ENCODE measurements at regions not wholly inside any gene's neighbourhood (a gene's known extent, or its start where the extent isn't known, plus 50 kb on each side); places are given as distances from the start of the nearest gene placed in this dataset.
"Not testable (repeated sequence)": the region's sequence is repeated elsewhere in the genome, so short reads cannot be mapped to it uniquely, and the experiment has no call there.

DNA sequence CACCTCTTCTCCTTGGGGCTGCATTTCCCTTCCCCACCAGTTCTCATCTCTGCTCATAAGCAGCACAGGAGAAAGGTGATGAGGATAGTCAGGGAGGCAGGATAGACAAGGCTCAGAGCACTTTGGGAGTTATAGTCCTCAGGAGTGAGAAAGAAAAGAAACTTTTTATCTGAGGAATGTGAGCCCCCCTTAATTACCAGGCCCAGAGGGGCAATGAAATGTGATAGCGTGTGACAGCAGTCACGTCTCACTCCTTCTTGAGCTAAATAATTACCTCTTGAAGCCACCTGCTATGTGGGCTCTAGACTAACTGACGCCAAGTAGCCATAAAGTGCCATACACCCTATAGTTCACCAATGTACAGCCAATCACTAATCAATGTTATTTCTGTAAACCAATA is 105.8 kb downstream of the SPP2 start:
- DNase-seq (ENCODE audit: low spot score) = no peak
- intact Hi-C loops (cut with DNase I) = no loop called here

DNA sequence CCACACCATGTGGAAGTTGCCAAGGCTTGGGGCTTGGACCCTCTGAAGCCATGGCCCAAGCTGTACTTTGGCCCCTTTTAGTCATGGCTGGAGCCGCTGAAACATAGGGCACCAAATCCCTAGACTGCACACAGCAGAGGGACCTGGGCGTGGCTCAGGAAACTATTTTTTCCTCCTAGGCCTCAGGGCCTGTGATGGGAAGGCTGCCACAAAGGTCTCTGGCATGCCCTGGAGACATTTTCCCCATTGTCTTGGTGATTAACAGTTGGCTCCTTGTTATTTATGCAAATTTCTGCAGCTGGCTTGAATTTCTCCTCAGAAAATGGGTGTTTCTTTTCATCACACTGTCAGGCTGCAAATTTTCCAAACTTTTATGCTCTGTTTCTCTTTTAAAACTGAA is 102.3 kb downstream of the SPP2 start:
- DNase-seq (ENCODE audit: low spot score); intact Hi-C loops (cut with DNase I): not testable (repeated sequence)

- no peak for DNase-seq (ENCODE audit: low spot score)
- intact Hi-C loops (cut with DNase I) = loop anchor here (5.0 kb wide), 1 partner anchor 110 kb away; no protein-coding TSS in a partner anchor
Measured at GRCh38 chr2:234147335-234147861, 96.9 kb downstream of the SPP2 start.

DNA sequence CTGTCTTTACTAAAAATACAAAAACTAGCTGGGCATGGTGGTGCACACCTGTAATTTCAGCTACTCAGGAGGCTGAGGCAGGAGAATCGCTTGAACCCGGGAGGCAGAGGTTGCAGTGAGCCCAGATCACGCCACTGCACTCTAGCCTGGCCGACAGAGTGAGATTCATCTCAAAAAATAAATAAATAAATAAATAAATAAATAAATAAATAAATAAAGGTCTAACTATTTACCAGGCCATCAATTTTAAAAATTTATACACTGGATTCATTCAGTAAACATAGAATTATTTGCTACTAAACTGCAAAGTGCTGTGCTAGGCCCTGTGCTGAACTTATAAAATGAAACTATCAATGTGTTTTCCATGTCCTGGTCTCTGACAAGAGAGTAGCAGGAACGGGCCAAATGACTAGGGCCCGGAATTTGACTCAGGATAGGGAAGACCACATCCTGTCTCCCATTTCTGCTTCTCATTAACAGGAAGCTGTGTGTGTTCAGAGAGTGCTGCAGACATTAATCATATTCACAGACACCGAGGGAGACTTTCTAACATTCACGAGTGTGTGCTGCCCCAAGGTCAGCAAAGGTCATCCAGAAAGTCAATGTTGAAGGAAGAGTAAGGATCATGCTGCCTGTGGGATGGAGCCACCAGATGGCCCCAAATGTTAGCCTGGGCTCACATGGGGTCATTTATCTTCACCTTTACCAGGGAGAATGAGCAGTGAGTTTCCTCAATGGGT is 95.8 kb downstream of the SPP2 start:
- DNase-seq (ENCODE audit: low spot score) = no peak
- intact Hi-C loops (cut with DNase I) = loop anchor here (5.0 kb wide), 1 partner anchor 111 kb away; no protein-coding TSS in a partner anchor

GRCh38 chr2:234145511-234145910 is 95.0 kb downstream of the SPP2 start:
- intact Hi-C loops (cut with DNase I) = loop anchor here (5.0 kb wide), 1 partner anchor 112 kb away; no protein-coding TSS in a partner anchor
- DNase-seq (ENCODE audit: low spot score) = no peak

GRCh38 chr2:234145057-234145456 is 94.6 kb downstream of the SPP2 start:
- intact Hi-C loops (cut with DNase I) = loop anchor here (5.0 kb wide), 1 partner anchor 112 kb away; no protein-coding TSS in a partner anchor
- DNase-seq (ENCODE audit: low spot score) = no peak

- intact Hi-C loops (cut with DNase I) = no loop called here
- DNase-seq (ENCODE audit: low spot score) = no peak
Measured at GRCh38 chr2:234143896-234144295, 93.4 kb downstream of the SPP2 start.

DNA sequence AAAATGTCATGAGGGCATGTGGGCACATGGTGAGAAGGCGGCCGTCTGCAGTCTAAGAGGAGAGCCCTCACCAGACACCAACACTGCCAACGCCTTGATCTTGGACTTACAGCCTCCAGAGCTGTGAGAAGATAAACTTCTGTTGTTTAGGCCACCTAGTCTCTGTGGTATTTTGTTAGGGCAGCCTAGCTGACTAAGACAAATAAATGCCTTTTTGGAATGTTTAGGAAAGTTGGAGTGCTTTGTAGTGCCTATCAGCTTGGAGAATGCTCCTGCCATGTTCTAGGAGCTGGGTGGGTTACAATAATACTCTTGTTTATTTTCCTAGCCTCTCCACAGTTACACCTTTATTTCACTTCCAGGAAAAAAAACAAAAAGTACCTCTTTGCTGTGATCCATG is 92.0 kb downstream of the SPP2 start:
- DNase-seq (ENCODE audit: low spot score) = no peak
- intact Hi-C loops (cut with DNase I) = no loop called here

DNA sequence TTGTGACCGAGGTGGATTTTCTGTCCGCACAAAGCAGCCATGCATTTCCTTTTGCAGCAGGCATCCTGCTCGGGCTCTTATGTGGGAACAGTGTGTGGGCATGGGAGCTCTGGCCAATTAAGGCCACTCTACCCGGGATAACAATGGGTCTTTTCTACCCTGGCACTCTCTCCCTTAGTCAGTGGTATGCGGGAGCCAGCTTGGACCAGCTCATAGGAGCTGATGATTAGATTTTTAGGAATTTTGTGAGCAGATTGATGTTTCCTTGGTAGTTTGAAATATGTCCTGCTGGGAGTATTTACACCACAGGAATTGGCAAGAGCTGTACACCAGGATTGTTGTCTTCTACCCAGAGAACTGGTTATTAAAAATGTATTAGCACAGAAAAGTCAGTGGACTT is 89.3 kb downstream of the SPP2 start:
- DNase-seq (ENCODE audit: low spot score) = no peak
- intact Hi-C loops (cut with DNase I) = loop anchor here (5.0 to 10.0 kb wide), 3 partner anchors 153 to 975 kb away; no protein-coding TSS in a partner anchor

- intact Hi-C loops (cut with DNase I) = loop anchor here (5.0 to 10.0 kb wide), 3 partner anchors 153 to 976 kb away; no protein-coding TSS in a partner anchor
- no peak for DNase-seq (ENCODE audit: low spot score)
Measured at GRCh38 chr2:234138836-234139235, 88.3 kb downstream of the SPP2 start.

DNA sequence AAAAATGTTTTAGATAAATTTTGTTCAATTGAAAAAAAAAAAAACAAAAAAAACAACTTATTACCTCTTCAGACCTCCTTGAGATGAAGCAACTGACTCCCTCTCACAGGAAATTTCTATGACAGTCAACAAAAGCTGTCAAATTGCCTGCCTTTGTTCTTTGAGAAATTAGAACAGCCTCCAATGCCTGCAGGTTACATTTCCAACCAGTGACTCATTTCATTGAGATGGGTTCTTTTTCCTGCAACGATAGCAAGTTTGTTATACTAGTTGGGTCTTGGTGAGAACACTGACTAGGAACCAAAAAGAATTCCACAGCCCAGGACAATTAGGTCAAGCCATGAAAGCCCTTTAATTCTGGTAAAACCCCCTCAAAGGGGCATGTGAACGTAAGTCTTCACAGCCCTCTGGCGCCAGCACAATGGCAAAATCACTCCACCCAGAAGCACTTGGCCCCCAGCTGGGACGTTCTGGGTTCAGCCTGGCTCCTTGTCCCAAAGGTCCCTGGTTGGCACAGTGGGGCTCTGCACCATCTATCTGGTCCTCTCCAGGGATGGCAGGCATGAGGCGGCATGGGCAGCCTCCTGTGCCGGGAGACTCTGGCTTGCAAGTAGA is 87.0 kb downstream of the SPP2 start:
- intact Hi-C loops (cut with DNase I) = loop anchor here (5.0 to 10.0 kb wide), 3 partner anchors 155 to 977 kb away; no protein-coding TSS in a partner anchor
- DNase-seq (ENCODE audit: low spot score) = no peak

DNA sequence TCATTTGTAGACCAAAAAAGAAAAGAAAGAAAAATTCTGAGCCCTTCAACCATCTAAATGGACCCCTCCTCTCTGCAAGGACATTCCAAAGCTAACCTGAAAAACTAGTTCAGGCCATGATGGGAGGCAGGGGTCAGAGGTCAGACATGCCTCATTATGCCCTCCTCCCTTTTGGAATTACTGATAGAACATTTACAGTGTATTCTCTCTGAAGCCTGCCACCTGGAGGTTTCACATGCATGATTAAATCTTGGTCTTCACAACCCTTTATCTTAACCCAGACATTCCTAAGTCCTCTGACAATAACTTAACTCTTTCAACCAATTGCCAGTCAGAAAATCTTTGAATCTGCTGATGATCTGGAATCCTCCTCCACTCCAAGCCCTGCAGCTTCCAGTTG is 86.0 kb downstream of the SPP2 start:
- intact Hi-C loops (cut with DNase I) = loop anchor here (5.0 to 10.0 kb wide), 3 partner anchors 156 to 978 kb away; no protein-coding TSS in a partner anchor

DNA sequence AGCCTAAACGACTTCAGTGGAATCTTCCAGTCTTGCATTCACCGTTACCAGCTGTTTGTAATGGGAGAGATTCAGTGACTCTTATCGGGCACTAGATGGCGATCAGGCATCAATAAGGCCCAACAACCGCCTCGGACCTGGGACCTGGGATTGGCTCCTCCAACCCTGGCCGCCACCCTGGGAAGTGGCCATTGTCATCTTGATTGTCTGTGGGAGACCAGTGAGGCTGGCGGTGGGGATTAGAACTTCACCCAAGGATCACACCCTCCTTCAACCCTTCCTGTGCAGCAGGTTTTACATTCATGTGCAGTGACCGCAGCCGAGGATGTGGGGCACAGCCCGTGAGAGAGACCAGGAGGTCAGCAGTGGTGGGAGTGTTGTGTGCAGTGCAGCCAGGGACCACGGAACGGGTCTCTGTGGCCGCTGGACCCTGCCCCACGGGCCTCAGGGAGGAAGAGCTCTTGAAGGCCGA is 85.3 kb downstream of the SPP2 start:
- intact Hi-C loops (cut with DNase I) = loop anchor here (1.0 to 10.0 kb wide), 4 partner anchors 157 to 979 kb away; no protein-coding TSS in a partner anchor
- DNase-seq (ENCODE audit: low spot score) = no peak

More for the DNA sequence above, 86.0 kb downstream of the SPP2 start:
- no peak for DNase-seq (ENCODE audit: low spot score)

GRCh38 chr2:234134496-234134895 is 84.0 kb downstream of the SPP2 start:
- no peak for DNase-seq (ENCODE audit: low spot score)
- intact Hi-C loops (cut with DNase I) = loop anchor here (10.0 kb wide), 1 partner anchor 980 kb away; no protein-coding TSS in a partner anchor

GRCh38 chr2:234133004-234133403 is 82.5 kb downstream of the SPP2 start:
- intact Hi-C loops (cut with DNase I) = loop anchor here (10.0 kb wide), 1 partner anchor 982 kb away; no protein-coding TSS in a partner anchor
- DNase-seq (ENCODE audit: low spot score) = no peak

- intact Hi-C loops (cut with DNase I) = loop anchor here (10.0 kb wide), 1 partner anchor 984 kb away; no protein-coding TSS in a partner anchor
Measured at GRCh38 chr2:234130777-234131181, 80.3 kb downstream of the SPP2 start.

GRCh38 chr2:234128606-234129005 is 78.1 kb downstream of the SPP2 start:
- DNase-seq (ENCODE audit: low spot score) = no peak
- intact Hi-C loops (cut with DNase I) = no loop called here

More at GRCh38 chr2:234130777-234131181, 80.3 kb downstream of the SPP2 start:
- DNase-seq (ENCODE audit: low spot score) = no peak

Data from cardiac septum (tissue), 1 donor.